Breast epithelium (tissue), 3 donors: ENCODE measurements at regions not wholly inside any gene's neighbourhood (a gene's known extent, or its start where the extent isn't known, plus 50 kb on each side); places are given as distances from the start of the nearest gene placed in this dataset.

Experiments used
- CTCF ChIP-seq, 3 donors: fragments of 450-650 bp; IDR thresholded peaks; one replicate each; pipeline ENCODE4 v1.5.1; 2016 to 2017; ENCODE audit warnings: antibody characterized with exemption in 3 of 3, mild to moderate bottlenecking in 3 of 3, moderate library complexity in 3 of 3
- POLR2A ChIP-seq: fragments of 450-650 bp; IDR thresholded peaks from one replicate; pipeline ENCODE4 v1.6.1; 2016; ENCODE audit warnings: antibody characterized with exemption, mild to moderate bottlenecking, moderate library complexity

GRCh38 chr16:86450691-86451090 lies 59.6 kb upstream of the FOXF1 start:
- TF ChIP-seq CTCF (IDR thresholded peaks at IDR 0.05), result no peak
- TF ChIP-seq POLR2A, result no peak
